GM12878 (cell line): ENCODE measurements at regions not wholly inside any gene's neighbourhood (a gene's known extent, or its start where the extent isn't known, plus 50 kb on each side); places are given as distances from the start of the nearest gene placed in this dataset.

ENCODE experiments used
- ATAC-seq: fragments of 200-7000 bp; cut with Tn5 transposase; 3 replicates; pipeline ENCODE4 v1.9.1; 2020; ENCODE audit warnings: mild to moderate bottlenecking, moderate library complexity
- BruUV-seq: library from RNA; stranded (reverse); fragments of 400-500 nt; replicated peaks from 2 replicates; lab custom pipeline; 2021; lab: Mats Ljungman, UMichigan
- CTCF ChIA-PET: fragments of 300-600 bp; sonication (Branson Sonifier 250); formaldehyde crosslinking; extraction: SDS; loops from one replicate; lab custom pipeline; 2021; ENCODE audit warnings: inconsistent platforms; lab: Yijun Ruan, JAX
- POLR2A ChIA-PET: fragments of 350-600 bp; formaldehyde crosslinking; extraction: SDS; loops from one replicate; lab custom pipeline; 2021; ENCODE audit warnings: inconsistent platforms; lab: Charles Lee
- RAD21 ChIA-PET: fragments of 300-600 bp; sonication (Branson Sonifier 250); formaldehyde crosslinking; loops from one replicate; lab custom pipeline; 2023; ENCODE audit warnings: antibody characterized with exemption; ENCODE audit not compliant: unreplicated experiment; lab: Charles Lee
- SMC1A ChIA-PET: fragments of 300-600 bp; sonication (Branson Sonifier 250); formaldehyde crosslinking; loops from one replicate; lab custom pipeline; 2023; ENCODE audit not compliant: unreplicated experiment, uncharacterized antibody; lab: Charles Lee
- DNase-seq: peaks from one replicate; pipeline ENCODE4 v3.0.0-alpha.2; 2011; ENCODE audit warnings: low read depth, low spot score
- FAIRE-seq: peaks from 3 replicates; lab custom pipeline; 2011; peaks lifted over from hg19 to GRCh38; lab: Jason Lieb, UNC
- H2AFZ ChIP-seq: 2 replicates; pipeline ENCODE4 v1.6.0; 2011; ENCODE audit warnings: low read depth, low read length, control low read depth; ENCODE audit not compliant: control insufficient read depth
- H3K27ac ChIP-seq: 2 replicates; pipeline ENCODE4 v1.5.1; 2011; ENCODE audit warnings: control low read depth; ENCODE audit not compliant: control insufficient read depth, insufficient read depth
- H3K27me3 ChIP-seq, 2 experiments: replicated peaks in 1 of 2; 2 replicates each; pipeline versions ENCODE4 v1.6.0 to v1.6.1; 2011; ENCODE audit warnings: low read length in 1 of 2; ENCODE audit not compliant: control insufficient read depth in 2 of 2, insufficient read depth in 2 of 2
- H3K36me3 ChIP-seq, 2 experiments: 2 replicates each; pipeline ENCODE4 v1.5.1; 2011; ENCODE audit warnings: low read length in 1 of 2; ENCODE audit not compliant: control insufficient read depth in 2 of 2, insufficient read depth in 2 of 2
- H3K4me1 ChIP-seq: 2 replicates; pipeline ENCODE4 v1.6.1; 2011; ENCODE audit warnings: mild to moderate bottlenecking, low read length, moderate library complexity, mixed read lengths; ENCODE audit not compliant: control insufficient read depth, insufficient read depth
- H3K4me2 ChIP-seq: 2 replicates; pipeline ENCODE4 v1.6.0; 2011; ENCODE audit warnings: control low read depth; ENCODE audit not compliant: control insufficient read depth, insufficient read depth
- H3K4me3 ChIP-seq: fragments of 200-600 bp; sonication (generic); 2 replicates; pipeline ENCODE4 v1.5.1; 2016
- H3K79me2 ChIP-seq: 2 replicates; pipeline ENCODE4 v1.6.0; 2011; ENCODE audit warnings: low read length; ENCODE audit not compliant: control insufficient read depth, insufficient read depth
- H3K9ac ChIP-seq: 2 replicates; pipeline ENCODE4 v1.8.0; 2011; ENCODE audit warnings: low read length, control low read depth, mixed read lengths; ENCODE audit not compliant: control insufficient read depth, insufficient read depth
- H3K9me3 ChIP-seq: replicated peaks from 3 replicates; pipeline ENCODE4 v1.5.1; 2011; ENCODE audit warnings: mild to moderate bottlenecking, low read length; ENCODE audit not compliant: control insufficient read depth, insufficient read depth
- H4K20me1 ChIP-seq: 2 replicates; pipeline ENCODE4 v1.6.0; 2011; ENCODE audit not compliant: control insufficient read depth, insufficient read depth
- MEF2B ChIP-seq: fragments of 450-650 bp; IDR thresholded peaks from 2 replicates; pipeline ENCODE4 v1.6.1; 2018; ENCODE audit warnings: mild to moderate bottlenecking, moderate library complexity; ENCODE audit not compliant: partially characterized antibody, poor library complexity, severe bottlenecking
- NR2C1 ChIP-seq: fragments of 450-650 bp; IDR thresholded peaks from 2 replicates; pipeline ENCODE4 v1.6.1; 2017; ENCODE audit warnings: antibody characterized with exemption, mild to moderate bottlenecking, moderate library complexity
- WGBS: methylation state at CpG from one replicate; pipeline ENCODE4 v1.1.6; 2016; ENCODE audit warnings: low lambda C conversion rate; ENCODE audit not compliant: insufficient replicate concordance, insufficient coverage; ENCODE audit errors: missing lambda C conversion rate; 5-methylcytosine and 5-hydroxymethylcytosine counted together
- in situ Hi-C: fragments of 300-500 bp; cut with MboI; formaldehyde crosslinking; loops from 9 replicates; pipeline ENCODE4 v1.14.3; 2018; ENCODE audit warnings: mixed read lengths
- intact Hi-C: fragments of 100-400 bp; cut with micrococcal nuclease; formaldehyde crosslinking; loops from one replicate; pipeline ENCODE4 v1.14.2; 2022; ENCODE audit not compliant: unreplicated experiment

DNA sequence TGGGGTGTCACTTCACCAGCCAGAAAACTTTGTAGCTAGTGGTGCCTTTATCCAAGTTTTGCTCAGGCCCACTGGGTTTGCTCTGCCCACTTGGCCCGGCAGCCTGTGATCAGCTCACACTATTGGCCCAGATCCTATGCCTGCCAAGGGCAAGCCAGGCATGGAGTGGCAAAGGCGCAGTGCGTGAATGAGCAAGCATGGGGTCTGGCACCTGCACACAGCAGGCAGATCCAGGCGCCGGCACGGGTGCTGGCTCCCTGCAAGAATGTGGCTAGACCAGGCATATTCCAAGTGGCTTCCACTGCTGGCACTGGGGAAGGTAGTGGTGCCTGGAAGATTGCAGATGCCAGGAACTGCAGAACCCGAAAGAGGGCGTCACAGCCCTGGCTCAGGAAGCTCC lies 346.9 kb downstream of the LMBRD1 start:
- POLR2A ChIA-PET = no interaction called here
- H3K9me3 ChIP-seq = no peaks in the 10 kb centered on the region
- BruUV-seq = no TSS peak
- intact Hi-C loops = no loop called here
- no peak for TF ChIP-seq MEF2B
- no peak for TF ChIP-seq NR2C1
- in situ Hi-C loops = no loop called here
- H4K20me1 ChIP-seq = no peaks in the 10 kb centered on the region
- DNase-seq = no peak
- SMC1A ChIA-PET = no interaction called here
- H3K4me1 ChIP-seq = no peaks in the 10 kb centered on the region
- H3K4me3 ChIP-seq = no peak overlapping the region
- no peaks in the 10 kb centered on the region for H3K27me3 ChIP-seq
- H3K27ac ChIP-seq = no peak overlapping the region
- no peak overlapping the region for H2AFZ ChIP-seq
- H3K36me3 ChIP-seq = no peaks in the 10 kb centered on the region
- CTCF ChIA-PET = no interaction called here
- no peak for FAIRE-seq
- H3K79me2 ChIP-seq = no peaks in the 10 kb centered on the region
- RAD21 ChIA-PET = no interaction called here
- WGBS = 60% methylated on average over 8 of the region's 8 CpGs
- no peak for ATAC-seq
- H3K4me2 ChIP-seq = no peak overlapping the region
- H3K9ac ChIP-seq = no peak overlapping the region
